ENCODE measurements at regions not wholly inside any gene's neighbourhood (a gene's known extent, or its start where the extent isn't known, plus 50 kb on each side); places are given as distances from the start of the nearest gene placed in this dataset.

GRCh38 chr1:5693568-5693967 is 298.7 kb downstream of the NPHP4 start:
- TF ChIP-seq POLR2AphosphoS5 (IDR thresholded peaks at IDR 0.05), result no peak
- TF ChIP-seq, protein P1, sequence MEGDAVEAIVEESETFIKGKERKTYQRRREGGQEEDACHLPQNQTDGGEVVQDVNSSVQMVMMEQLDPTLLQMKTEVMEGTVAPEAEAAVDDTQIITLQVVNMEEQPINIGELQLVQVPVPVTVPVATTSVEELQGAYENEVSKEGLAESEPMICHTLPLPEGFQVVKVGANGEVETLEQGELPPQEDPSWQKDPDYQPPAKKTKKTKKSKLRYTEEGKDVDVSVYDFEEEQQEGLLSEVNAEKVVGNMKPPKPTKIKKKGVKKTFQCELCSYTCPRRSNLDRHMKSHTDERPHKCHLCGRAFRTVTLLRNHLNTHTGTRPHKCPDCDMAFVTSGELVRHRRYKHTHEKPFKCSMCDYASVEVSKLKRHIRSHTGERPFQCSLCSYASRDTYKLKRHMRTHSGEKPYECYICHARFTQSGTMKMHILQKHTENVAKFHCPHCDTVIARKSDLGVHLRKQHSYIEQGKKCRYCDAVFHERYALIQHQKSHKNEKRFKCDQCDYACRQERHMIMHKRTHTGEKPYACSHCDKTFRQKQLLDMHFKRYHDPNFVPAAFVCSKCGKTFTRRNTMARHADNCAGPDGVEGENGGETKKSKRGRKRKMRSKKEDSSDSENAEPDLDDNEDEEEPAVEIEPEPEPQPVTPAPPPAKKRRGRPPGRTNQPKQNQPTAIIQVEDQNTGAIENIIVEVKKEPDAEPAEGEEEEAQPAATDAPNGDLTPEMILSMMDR (IDR thresholded peaks at IDR 0.05), result no peak
